GM21619 (cell line): ENCODE measurements at regions not wholly inside any gene's neighbourhood (a gene's known extent, or its start where the extent isn't known, plus 50 kb on each side); places are given as distances from the start of the nearest gene placed in this dataset.

Experiments used
- ATAC-seq: cut with Tn5 transposase; IDR thresholded peaks from one replicate; pipeline ENCODE4 v1.9.1; 2021; ENCODE audit not compliant: unreplicated experiment

GRCh38 chr6:84422380-84422968 lies 195.0 kb upstream of the CEP162 start:
- ATAC-seq = no peak

GRCh38 chr6:84421031-84421430 lies 193.6 kb upstream of the CEP162 start:
- no peak for ATAC-seq

GRCh38 chr6:84417260-84417659 lies 189.8 kb upstream of the CEP162 start:
- no peak for ATAC-seq

DNA sequence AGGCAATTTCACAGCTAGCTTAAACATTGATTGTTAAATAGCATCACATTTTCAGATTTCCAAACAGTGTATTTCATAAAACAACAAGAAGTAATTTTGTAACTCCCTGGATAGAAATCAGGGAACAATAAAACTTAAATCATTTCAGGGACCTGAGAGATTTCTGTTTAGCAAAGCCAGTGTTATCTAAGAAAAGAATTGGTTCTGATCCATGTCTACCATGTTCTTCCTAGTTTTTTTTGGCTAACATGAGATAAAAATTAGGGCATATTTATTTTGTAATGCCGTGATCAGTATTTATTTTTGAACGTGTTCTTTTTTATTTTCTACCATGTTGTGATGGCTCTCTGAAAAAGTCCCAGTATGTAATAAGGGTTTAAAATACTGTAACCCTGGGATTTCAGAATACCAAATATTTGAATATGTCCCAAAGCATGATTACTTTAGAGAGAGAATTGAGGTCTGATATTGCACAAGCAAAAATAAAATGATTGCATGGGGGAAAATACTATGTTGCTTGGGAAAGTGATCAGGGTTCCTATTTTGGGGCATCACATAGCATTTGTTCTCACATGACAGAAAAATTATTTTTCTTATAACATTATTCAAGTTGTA lies 188.7 kb upstream of the CEP162 start:
- no peak for ATAC-seq

GRCh38 chr6:84415517-84415916 lies 188.1 kb upstream of the CEP162 start:
- no peak for ATAC-seq

DNA sequence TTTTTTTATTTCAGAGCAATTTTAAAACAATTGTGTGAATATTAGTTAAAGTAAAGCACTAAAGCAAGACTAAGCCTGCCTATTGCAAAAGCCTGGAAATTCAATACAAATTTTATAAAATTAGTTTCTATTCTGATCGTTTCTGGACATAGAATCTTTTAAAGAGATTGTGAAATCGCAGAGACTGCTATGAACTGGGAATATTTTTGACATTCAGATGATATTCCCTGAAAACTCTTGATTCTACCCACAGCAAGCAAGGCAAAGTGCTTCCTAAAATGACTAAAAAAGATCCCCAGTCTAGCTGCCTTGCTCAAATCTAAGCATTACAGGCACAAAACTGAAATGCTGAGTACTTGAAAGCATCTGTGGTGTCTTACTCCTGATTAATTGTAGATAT lies 187.6 kb upstream of the CEP162 start:
- ATAC-seq = no peak

DNA sequence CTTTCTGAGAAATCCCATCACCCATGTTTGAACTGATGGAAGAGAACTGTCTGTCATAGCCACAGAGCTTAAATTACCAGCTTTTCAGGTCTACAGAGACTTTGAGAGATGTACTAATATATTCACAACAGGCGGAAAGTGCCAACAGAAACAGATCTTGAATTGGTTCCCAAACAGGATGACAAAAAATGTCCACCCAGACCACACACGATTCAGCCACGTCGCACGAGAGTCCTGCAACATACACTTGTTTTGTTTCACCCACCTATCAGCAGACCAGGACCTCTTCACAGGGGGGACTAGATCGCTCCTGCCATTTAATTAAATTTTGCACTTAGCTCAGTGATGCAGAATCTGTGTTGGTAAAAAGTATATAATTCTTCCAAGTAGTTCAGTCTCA lies 187.1 kb upstream of the CEP162 start:
- no peak for ATAC-seq

DNA sequence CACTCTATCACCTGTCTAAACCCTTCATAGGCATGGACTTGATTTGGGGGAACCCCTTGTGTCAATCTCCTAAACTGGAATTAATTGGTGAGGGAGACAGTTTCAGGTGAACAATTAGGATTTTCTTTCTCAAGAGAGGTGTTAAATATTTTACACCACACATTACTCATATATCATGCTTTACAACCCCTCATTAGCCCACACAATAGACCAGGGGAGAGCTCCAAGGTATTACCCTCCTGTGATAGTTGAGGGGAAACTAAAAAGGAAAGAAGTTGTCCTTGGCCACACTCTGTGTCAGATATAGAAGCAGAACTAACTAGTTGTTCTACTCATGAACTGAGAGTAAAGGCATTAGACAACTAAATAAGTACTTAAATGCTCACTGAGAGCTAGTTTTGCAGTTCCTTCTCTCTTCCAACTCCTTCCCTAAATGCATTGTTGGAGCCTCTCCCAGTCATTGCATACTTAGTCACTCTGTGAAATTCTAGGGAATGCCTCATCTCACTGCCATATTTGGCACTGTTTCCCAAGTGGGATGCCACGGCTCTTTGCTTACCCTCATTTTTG lies 183.7 kb upstream of the CEP162 start:
- no peak for ATAC-seq

- no peak for ATAC-seq
Observed at GRCh38 chr6:84409911-84410310, 182.5 kb upstream of the CEP162 start.

DNA sequence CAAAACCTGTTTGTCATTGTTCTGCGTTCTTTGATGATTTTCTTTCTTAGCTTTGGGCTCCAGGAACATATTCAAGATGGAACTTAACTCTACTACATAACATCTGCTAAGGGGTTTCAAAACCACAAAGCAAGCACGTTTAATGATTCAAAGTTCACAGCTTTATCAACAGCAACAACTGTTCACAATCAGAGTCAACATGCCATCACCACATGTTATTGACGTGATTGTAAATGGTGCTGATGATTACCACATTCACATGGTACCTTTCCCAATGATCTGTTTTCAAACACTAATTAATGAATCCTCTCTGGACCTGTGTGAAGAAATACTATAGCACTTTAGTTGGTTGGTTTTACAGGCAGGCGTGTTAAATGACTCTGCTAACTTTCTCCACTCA lies 180.6 kb upstream of the CEP162 start:
- ATAC-seq = no peak

DNA sequence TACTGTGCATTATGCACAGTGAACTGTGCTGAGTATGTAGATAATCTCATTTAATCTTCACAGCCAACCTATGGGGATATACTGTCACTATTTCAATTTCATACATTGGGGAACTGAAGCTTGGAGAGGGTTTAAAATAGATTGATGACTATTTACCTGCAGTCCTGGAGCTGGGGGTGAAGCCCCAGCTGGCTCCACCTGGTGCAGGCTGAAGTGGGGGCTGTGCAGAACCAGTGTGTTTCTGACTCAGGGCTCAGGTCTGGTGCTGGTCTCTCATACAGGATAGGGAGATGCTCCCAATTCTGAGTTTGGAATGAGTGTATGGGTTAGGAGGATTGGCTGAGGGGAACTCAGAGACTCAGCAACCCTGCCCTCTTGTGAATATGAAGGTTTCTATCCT lies 176.1 kb upstream of the CEP162 start:
- no peak for ATAC-seq

DNA sequence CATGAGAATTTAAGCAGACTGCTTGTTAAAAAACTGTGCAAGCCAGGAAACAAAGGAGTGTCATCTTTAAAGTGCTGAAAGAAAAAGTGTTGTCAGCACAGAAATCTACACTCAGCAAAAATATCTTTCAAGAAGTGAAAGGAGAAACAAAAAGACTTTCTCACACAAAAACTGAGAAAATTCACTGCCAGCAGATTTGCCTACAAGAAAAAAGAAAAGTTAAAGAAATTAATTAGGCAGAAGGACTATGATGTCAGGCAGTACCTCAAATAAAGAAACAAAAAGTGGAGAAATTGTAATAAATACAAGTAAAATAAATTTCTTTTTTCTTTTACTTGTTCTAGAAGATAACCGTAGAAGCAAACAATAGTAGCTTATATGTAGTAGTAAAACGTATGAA lies 171.6 kb upstream of the CEP162 start:
- ATAC-seq = no peak

GRCh38 chr6:84392261-84392660 lies 164.8 kb upstream of the CEP162 start:
- no peak for ATAC-seq

DNA sequence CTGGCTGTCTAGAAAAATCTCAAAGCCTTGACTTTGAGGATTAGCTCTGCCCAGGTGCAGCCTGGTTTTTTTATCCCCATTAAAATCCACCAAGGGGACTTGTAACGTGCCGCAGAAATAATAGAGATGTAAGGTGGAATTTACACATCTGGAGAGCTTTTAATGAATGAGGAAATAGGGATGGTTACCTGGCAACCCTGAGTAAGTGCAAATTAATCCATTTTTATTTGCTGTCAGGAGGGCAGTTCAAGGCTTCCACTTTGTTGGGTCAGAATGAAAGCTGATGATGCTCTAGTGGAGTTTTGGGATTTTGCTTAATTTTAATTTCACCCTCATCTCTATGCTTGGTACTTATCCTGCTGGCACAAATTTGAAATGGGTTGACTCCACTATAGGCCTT lies 163.4 kb upstream of the CEP162 start:
- ATAC-seq = no peak

DNA sequence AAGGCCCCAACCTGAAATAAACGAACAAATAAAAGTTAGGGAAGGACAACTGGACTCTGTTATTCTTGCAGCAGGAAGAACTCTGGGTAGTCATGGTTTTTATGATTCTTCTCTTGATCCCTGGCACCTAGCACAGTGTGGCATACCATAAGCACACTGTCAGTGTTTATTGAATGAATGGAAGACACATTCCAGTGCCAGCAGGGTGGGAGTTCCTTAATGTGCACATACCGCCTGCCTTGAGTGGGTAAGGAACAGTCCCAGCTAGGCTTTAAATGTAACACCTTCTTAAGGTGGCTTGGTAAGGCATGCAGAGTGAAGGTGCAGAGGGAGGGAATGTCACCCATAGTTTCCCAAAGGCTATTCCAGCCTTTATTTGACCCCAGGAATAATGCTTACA lies 162.9 kb upstream of the CEP162 start:
- ATAC-seq = no peak

- no peak for ATAC-seq
Observed at GRCh38 chr6:84379142-84379541, 151.7 kb upstream of the CEP162 start.

DNA sequence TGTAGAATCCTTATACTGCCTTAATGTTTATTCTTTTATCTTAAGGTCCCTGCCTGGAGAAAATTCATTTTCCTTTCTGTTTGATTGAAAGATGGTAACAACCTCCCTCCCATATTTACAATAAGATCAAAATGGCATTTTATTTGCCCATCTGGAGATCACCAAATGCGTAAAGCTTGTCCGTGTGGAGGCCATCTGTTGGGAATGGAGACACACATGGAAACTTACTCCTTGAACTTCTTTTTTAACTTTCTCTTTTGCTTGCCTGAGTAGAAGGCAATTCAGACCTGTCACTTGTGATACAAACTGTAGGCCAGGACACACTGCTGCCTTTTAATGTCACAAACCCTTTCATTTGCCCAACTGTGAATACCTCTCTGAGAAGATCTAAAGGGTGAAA lies 144.8 kb upstream of the CEP162 start:
- ATAC-seq = no peak

DNA sequence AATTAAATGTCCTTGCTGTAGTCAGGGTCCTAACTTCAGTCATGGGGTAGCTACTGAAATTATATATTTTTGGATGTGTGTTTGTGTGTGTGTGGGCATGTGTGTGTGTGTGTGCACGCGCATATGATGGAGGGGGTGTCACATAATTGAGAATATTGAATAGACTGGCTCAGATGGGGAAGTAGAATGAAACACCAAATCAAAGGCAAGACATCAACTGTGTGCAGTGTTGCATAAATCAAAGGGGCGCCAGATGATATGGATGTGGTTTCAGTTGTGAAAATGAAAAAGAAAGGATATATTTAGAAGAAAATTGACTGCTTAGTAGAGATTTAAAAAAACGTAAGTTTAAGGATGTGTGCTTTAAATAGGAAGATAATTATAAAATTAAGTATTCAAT lies 144.2 kb upstream of the CEP162 start:
- ATAC-seq = no peak

GRCh38 chr6:84362193-84362821 lies 134.9 kb upstream of the CEP162 start:
- ATAC-seq = no peak

GRCh38 chr6:84361372-84362192 lies 134.1 kb upstream of the CEP162 start:
- ATAC-seq = no peak

GRCh38 chr6:84360039-84360438 lies 132.6 kb upstream of the CEP162 start:
- no peak for ATAC-seq

GRCh38 chr6:84358581-84358980 lies 131.1 kb upstream of the CEP162 start:
- no peak for ATAC-seq
